HG03439 (cell line): ENCODE measurements at regions not wholly inside any gene's neighbourhood (a gene's known extent, or its start where the extent isn't known, plus 50 kb on each side); places are given as distances from the start of the nearest gene placed in this dataset.

ENCODE experiments used
- ATAC-seq: cut with Tn5 transposase; IDR thresholded peaks from one replicate; pipeline ENCODE4 v1.9.1; 2021; ENCODE audit warnings: mild to moderate bottlenecking, moderate library complexity; ENCODE audit not compliant: unreplicated experiment

GRCh38 chr9:16092142-16093091 is 539.6 kb downstream of the CCDC171 start:
- ATAC-seq: no peak

GRCh38 chr9:16098306-16098705 is 545.5 kb downstream of the CCDC171 start:
- no peak for ATAC-seq

GRCh38 chr9:16099732-16100536 is 547.1 kb downstream of the CCDC171 start:
- no peak for ATAC-seq

DNA sequence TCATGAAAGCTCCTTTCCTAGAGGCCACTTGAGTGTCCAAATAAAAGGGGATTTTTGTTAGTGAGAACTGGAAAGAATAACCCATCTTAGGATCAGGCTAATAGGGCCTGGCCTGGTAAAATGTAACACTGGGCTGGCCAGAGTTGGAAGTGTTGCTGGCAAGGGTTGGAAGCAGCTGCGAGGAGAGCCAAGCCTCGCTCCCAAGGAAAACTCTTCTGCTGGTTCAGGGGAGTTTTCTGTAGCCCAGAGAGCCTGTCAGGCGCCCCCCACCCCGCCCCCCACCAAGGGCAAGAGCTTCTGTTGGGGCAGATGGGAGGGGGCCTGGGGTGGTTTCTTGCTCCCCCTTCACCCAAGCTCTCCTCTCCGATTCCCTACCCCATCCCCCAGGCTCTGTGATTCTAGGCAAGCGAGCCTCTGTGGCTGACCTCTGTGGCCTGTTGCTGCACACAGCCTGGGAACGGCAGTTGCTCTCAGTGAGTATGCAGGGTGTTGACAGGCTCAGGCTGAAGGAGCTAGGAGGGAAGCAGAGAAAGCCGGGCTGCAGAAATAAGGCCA is 547.8 kb downstream of the CCDC171 start:
- ATAC-seq: no peak

DNA sequence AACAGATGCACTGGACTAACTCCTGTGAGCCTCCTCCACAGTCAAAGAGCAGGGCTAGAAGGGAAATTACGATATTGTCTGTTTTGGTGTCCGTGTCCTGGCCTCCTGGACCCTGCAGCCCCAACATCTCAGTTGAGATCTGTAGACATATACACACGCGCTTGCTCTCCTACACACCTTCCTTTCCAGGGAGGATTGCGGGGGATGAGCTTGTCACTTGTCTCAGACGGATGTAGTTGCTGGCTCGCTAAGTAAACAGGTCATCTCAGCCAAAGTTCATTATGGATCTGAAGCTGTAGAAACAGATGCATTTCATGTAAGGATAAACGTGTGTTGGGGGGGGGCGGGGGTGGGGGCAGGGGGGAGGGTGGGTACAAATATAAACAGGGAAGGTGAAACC is 549.3 kb downstream of the CCDC171 start:
- ATAC-seq: no peak

GRCh38 chr9:16103620-16104397 is 551.0 kb downstream of the CCDC171 start:
- no peak for ATAC-seq

DNA sequence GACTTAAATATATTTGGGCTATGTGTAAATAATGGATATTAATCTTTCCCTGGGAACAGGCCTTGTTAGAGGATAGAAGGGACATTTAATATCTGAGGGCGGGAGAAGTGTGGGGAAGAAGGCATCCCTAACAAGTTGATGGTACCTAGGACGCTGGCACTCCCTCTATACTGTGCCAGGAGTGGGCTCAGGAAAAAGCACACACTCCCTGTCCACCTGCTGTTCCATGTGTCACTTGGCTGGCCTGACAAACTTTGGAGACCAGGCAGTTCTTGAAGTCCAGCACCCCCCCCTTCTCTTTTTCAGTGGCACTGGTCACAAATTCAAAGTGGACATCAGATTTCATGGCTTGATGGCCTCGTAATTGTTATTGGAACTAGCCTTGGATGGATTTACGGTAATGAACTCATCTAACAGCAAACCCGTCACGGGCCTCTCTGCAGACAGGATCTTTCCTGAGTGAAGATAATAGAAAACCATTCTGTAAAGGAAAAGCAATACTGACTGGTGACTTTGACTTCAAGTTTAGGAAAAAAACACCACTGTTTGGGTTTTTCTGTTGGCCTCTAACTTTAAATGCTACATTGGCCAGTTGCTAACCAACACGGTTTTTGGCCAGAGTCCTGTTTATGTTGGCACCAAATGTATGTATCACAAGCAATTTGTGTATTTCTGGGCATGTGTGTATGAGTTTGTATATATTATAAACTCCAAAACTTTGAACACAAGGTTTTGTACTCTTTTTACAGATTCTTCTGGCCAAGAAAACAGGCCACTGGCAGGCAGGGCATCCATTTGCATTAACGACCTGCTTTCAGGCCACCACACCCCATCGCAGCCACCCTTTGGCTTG is 552.6 kb downstream of the CCDC171 start:
- ATAC-seq: no peak

DNA sequence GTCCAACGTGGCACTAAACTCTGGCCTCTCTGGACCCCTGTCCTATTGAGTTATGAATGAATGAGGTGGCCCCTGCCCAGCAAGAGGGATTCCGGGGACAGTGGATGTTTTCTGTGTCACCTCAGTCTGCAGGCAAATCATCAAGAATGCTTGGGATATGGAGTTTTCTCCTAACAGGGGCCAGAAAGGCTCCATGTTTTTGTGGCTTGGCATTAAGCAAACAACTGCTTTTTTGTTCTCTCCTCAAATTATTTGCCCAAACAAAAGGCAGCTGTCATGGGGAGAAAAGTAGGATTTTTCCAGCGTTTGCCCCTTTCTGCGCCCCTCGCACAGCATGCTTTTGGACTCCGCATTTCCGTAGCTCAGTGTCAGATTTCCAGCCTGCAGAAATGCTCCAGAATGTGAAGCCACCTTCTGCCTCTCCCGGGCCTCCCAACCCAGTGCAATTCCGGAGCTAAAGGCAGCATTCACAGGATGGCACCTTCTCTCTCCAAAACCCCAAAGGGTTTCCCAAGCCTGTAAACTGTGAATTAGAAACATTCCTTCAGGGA is 553.3 kb downstream of the CCDC171 start:
- no peak for ATAC-seq

- ATAC-seq: no peak
Measured at GRCh38 chr9:16112116-16112515, 559.3 kb downstream of the CCDC171 start.

GRCh38 chr9:16115994-16116393 is 563.2 kb downstream of the CCDC171 start:
- ATAC-seq: no peak

DNA sequence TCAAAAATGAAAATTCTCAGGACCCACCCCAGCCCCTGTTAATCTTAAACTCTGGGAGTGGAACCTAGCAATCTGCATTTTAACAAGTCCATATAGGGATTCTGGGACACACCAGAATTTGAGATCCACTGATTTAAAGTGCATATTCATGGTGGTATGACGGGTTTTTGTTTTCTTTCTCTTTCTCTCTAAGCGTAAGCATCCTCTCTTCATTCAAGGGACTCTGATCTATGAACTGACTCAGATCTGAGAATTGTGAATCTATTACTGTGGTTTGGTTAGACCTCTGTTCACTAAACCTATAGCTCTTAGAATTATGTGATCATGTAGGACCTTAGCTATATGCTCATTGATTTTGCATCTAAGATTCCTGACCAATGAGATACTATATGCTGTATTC is 565.2 kb downstream of the CCDC171 start:
- no peak for ATAC-seq

GRCh38 chr9:16119261-16120230 is 566.7 kb downstream of the CCDC171 start:
- no peak for ATAC-seq

- ATAC-seq: no peak
Measured at GRCh38 chr9:16120231-16120641, 567.4 kb downstream of the CCDC171 start.

DNA sequence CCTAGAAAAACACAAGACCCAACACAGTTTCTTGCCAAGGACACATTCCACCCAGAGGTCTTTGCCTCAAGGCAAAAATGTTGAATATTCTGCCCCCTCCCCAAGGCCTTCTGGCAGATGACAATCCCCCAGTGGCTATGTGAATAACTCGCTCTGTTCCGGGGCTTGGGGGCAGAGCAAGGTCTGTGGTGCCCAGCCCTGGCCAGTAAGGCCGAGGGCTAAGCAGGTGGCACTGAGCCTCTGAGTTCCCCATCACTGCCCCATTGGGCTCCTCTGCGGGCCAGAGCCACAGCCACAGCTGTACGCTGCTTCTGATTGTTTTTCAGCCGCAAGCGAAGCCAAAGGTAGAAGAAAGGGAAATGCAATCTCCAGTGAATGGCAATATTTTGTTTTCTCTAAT is 567.9 kb downstream of the CCDC171 start:
- no peak for ATAC-seq

DNA sequence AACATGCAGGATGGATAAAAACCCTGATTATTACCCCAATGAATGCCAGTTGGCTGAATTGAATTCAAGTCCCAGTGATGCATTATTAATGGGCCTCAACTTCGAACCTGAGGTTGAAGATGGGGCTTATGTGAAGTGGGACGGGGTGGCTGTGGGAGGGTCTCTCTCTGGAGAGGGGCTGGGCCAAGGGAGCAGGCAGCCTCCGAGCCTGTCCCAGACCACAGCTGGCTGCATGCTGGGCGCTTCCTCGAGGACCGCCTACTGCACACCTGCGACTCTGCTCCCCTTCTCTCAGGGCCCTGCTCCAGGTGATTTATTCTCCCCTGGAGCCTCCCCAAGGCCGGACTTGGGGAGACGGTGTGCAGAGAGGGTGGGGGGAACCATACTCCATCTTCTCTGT is 568.3 kb downstream of the CCDC171 start:
- ATAC-seq: no peak

DNA sequence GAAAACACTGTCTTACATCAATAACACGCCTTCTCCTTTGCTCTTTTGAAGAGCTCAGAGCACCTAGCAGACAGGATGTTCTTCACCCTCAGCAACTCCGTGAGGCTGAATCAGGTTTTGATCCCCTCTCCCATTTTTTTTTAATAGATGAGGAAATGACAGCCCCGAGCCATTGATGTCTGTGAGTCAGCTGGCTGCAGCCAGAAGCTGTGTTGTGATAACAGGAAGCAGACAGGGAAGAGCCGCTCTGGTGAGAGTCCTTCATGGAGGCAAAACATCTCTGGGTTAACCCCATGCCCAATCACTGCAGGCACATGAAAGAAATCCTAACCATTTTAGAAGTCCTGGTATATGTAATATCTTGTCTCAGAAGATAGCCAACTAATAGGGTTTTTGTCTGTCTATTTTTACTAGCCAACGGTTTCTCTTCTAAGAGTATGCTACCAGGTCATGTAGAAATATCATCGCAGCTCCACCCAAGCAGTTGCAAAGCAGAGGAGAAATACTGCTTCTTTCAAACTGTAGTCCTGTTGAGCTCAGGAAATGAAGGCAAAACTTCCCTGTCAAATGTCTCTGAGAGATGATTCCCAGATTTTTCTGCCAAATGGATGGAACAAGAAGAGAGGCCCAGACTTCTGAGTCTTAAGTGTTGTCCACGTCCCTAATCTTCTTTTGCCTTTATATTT is 568.9 kb downstream of the CCDC171 start:
- no peak for ATAC-seq

DNA sequence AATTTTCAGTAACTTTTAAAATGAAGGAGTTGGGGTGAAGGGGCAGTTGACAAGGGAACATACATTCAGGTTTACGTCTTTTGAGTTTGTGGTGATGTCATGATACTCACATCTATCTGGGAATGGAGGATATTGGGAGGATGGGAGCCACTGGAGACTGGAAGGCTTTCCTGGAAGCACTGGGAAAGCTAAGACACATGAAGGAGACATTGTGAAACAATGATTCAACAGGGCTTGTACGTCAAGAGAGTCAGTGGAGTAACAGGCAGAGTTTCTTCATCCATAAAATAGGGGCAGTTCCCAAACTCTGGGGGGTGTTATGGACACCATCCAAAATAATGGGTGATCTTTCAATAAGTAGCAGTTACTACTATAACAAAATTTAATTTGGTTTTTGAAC is 572.8 kb downstream of the CCDC171 start:
- ATAC-seq: no peak

GRCh38 chr9:16126042-16126441 is 573.2 kb downstream of the CCDC171 start:
- ATAC-seq: no peak
